Tibial artery (tissue), 4 donors: ENCODE measurements at regions not wholly inside any gene's neighbourhood (a gene's known extent, or its start where the extent isn't known, plus 50 kb on each side); places are given as distances from the start of the nearest gene placed in this dataset.

Experiments used
- DNase-seq, 2 donors: peaks; one replicate each; pipeline ENCODE4 v3.0.0-alpha.2; 2019
- H3K27ac ChIP-seq, 2 donors: fragments of 200-600 bp; sonication (generic) in 1 of 2; 1 replicate in 1 of 2; 2 replicates in 1 of 2; pipeline ENCODE4 v1.5.1; 2018 to 2019; ENCODE audit warnings: mild to moderate bottlenecking in 1 of 2
- H3K27me3 ChIP-seq, 2 donors: fragments of 200-600 bp; sonication (generic) in 1 of 2; one replicate each; pipeline versions ENCODE4 v1.5.1 to v1.6.0; 2016 to 2019
- H3K36me3 ChIP-seq, 3 donors: fragments of 200-600 bp; sonication (generic) in 2 of 3; one replicate each; pipeline ENCODE4 v1.5.1; 2016 to 2019; ENCODE audit warnings: mild to moderate bottlenecking in 2 of 3
- H3K4me1 ChIP-seq, 4 donors: fragments of 200-600 bp; sonication (generic) in 2 of 4; 1 replicate in 3 of 4; 2 replicates in 1 of 4; pipeline ENCODE4 v1.5.1; 2016 to 2019
- H3K4me3 ChIP-seq, 2 donors: fragments of 200-600 bp; sonication (generic) in 1 of 2; 1 replicate in 1 of 2; 2 replicates in 1 of 2; pipeline ENCODE4 v1.5.1; 2018 to 2019; ENCODE audit warnings: mild to moderate bottlenecking in 2 of 2
- H3K9me3 ChIP-seq, 3 donors: fragments of 200-600 bp; sonication (generic) in 1 of 3; one replicate each; pipeline ENCODE4 v1.5.1; 2016 to 2019
- CTCF ChIP-seq, 2 experiments: fragments of 200-600 bp in 1 of 2; fragments of 450-650 bp in 1 of 2; IDR thresholded peaks; one replicate each; pipeline ENCODE4 v1.5.1; 2017 to 2019; ENCODE audit warnings: antibody characterized with exemption in 2 of 2, mild to moderate bottlenecking in 1 of 2, moderate library complexity in 1 of 2
- intact Hi-C: fragments of 100-400 bp; cut with DNase I; formaldehyde crosslinking; loops from one replicate; pipeline ENCODE4 v1.15.0; 2023; ENCODE audit warnings: low total_unique reads

GRCh38 chr9:14447103-14447502 lies 133.2 kb upstream of the NFIB start:
- intact Hi-C loops, result no loop called here
- Histone ChIP-seq H3K27me3 (no peaks in the 10 kb centered on the region), H3K27ac (no peak overlapping the region), H3K9me3 (peaks cover 0 to 7% (median 0%) of the 10 kb centered on the region in 3 donors), H3K36me3 (no peaks in the 10 kb centered on the region), H3K4me1 (no peaks in the 10 kb centered on the region), H3K4me3 (no peak overlapping the region)
- DNase-seq, result no peak
- TF ChIP-seq CTCF (IDR thresholded peaks at IDR 0.05), result no peak

- Histone ChIP-seq H3K27me3 (no peaks in the 10 kb centered on the region), H3K4me3 (no peak overlapping the region), H3K27ac (no peak overlapping the region), H3K9me3 (peaks cover 0 to 7% (median 0%) of the 10 kb centered on the region in 3 donors), H3K4me1 (no peaks in the 10 kb centered on the region), H3K36me3 (no peaks in the 10 kb centered on the region)
- intact Hi-C loops, result no loop called here
- no peak for TF ChIP-seq CTCF (IDR thresholded peaks at IDR 0.05)
- no peak for DNase-seq
Measured at GRCh38 chr9:14445946-14446345, 132.0 kb upstream of the NFIB start.

- Histone ChIP-seq H3K4me3 (no peak overlapping the region), H3K27ac (no peak overlapping the region), H3K9me3 (peaks cover 0 to 7% (median 0%) of the 10 kb centered on the region in 3 donors), H3K4me1 (no peaks in the 10 kb centered on the region), H3K36me3 (no peaks in the 10 kb centered on the region), H3K27me3 (no peaks in the 10 kb centered on the region)
- intact Hi-C loops, result no loop called here
- DNase-seq, result no peak
- no peak for TF ChIP-seq CTCF (IDR thresholded peaks at IDR 0.05)
Measured at GRCh38 chr9:14442956-14443355, 129.0 kb upstream of the NFIB start.

- H3K36me3 ChIP-seq, result no peaks in the 10 kb centered on the region
- no peak for TF ChIP-seq CTCF (IDR thresholded peaks at IDR 0.05)
- H3K27me3 ChIP-seq, result no peaks in the 10 kb centered on the region
- intact Hi-C loops, result no loop called here
- no peak for DNase-seq
- peaks cover 0 to 3% (median 0%) of the 10 kb centered on the region in 3 donors for H3K9me3 ChIP-seq
- H3K27ac ChIP-seq, result no peak overlapping the region
- no peaks in the 10 kb centered on the region for H3K4me1 ChIP-seq
- no peak overlapping the region for H3K4me3 ChIP-seq
Measured at GRCh38 chr9:14441976-14442651, 128.2 kb upstream of the NFIB start.

GRCh38 chr9:14441115-14441514 lies 127.2 kb upstream of the NFIB start:
- H3K27me3 ChIP-seq, result no peaks in the 10 kb centered on the region
- no peak overlapping the region for H3K27ac ChIP-seq
- no peaks in the 10 kb centered on the region for H3K9me3 ChIP-seq
- no peak for TF ChIP-seq CTCF (IDR thresholded peaks at IDR 0.05)
- no peaks in the 10 kb centered on the region for H3K36me3 ChIP-seq
- DNase-seq, result no peak
- H3K4me3 ChIP-seq, result no peak overlapping the region
- H3K4me1 ChIP-seq, result no peaks in the 10 kb centered on the region
- intact Hi-C loops, result no loop called here

- no peaks in the 10 kb centered on the region for H3K4me1 ChIP-seq
- no peaks in the 10 kb centered on the region for H3K36me3 ChIP-seq
- no peak overlapping the region for H3K4me3 ChIP-seq
- intact Hi-C loops, result no loop called here
- no peaks in the 10 kb centered on the region for H3K9me3 ChIP-seq
- no peaks in the 10 kb centered on the region for H3K27me3 ChIP-seq
- no peak for DNase-seq
- H3K27ac ChIP-seq, result no peak overlapping the region
- TF ChIP-seq CTCF (IDR thresholded peaks at IDR 0.05), result no peak
Measured at GRCh38 chr9:14440062-14440461, 126.1 kb upstream of the NFIB start.
